T-helper 17 cell (primary cell): ENCODE measurements at regions not wholly inside any gene's neighbourhood (a gene's known extent, or its start where the extent isn't known, plus 50 kb on each side); places are given as distances from the start of the nearest gene placed in this dataset.

Source experiments
- ATAC-seq: fragments of 150-1000 bp; cut with Tn5 transposase; 2 replicates; pipeline ENCODE4 v1.10.0; 2021; ENCODE audit warnings: mild to moderate bottlenecking, moderate library complexity
- DNase-seq, 3 donors: peaks; one replicate each; pipeline versions ENCODE4 v3.0.0 to v3.0.0-alpha.2; 2020 to 2021
- H3K9me3 ChIP-seq: one replicate; pipeline ENCODE4 v1.7.0; 2013; ENCODE audit warnings: low read length, mild to moderate bottlenecking; ENCODE audit not compliant: control insufficient read depth, poor library complexity, severe bottlenecking
- H3K27ac Mint-ChIP-seq: one replicate; pipeline ENCODE4 v1.8.0; 2022; ENCODE audit warnings: mild to moderate bottlenecking, moderate library complexity, mixed read lengths
- H3K27me3 Mint-ChIP-seq: one replicate; pipeline ENCODE4 v1.8.0; 2022; ENCODE audit warnings: mixed read lengths
- H3K36me3 Mint-ChIP-seq: one replicate; pipeline ENCODE4 v1.8.0; 2022; ENCODE audit warnings: low read depth, mixed read lengths
- H3K4me1 Mint-ChIP-seq: one replicate; pipeline ENCODE4 v1.8.0; 2022; ENCODE audit warnings: mild to moderate bottlenecking, mixed read lengths
- H3K4me3 Mint-ChIP-seq: one replicate; pipeline ENCODE4 v1.8.0; 2022; ENCODE audit warnings: mild to moderate bottlenecking, moderate library complexity, mixed read lengths

- no peaks in the 10 kb centered on the region for H3K27me3 Mint-ChIP-seq
- ATAC-seq: no peak
- DNase-seq: no peak
- no peak overlapping the region for H3K4me3 Mint-ChIP-seq
- H3K27ac Mint-ChIP-seq: no peak overlapping the region
- H3K36me3 Mint-ChIP-seq: no peaks in the 10 kb centered on the region
- H3K9me3 ChIP-seq: peaks cover 24% of the 10 kb centered on the region
- no peaks in the 10 kb centered on the region for H3K4me1 Mint-ChIP-seq
These were observed 501.4 kb upstream of the WSB1 start for GRCh38 chr17:26792486-26792885.

GRCh38 chr17:26807024-26807423 lies 486.9 kb upstream of the WSB1 start:
- Mint-ChIP-seq H3K4me3 (no peak overlapping the region), H3K36me3 (no peaks in the 10 kb centered on the region), H3K27me3 (no peaks in the 10 kb centered on the region), H3K27ac (no peak overlapping the region), H3K4me1 (no peaks in the 10 kb centered on the region)
- H3K9me3 ChIP-seq: no peaks in the 10 kb centered on the region
- no peak for DNase-seq
- no peak for ATAC-seq

DNA sequence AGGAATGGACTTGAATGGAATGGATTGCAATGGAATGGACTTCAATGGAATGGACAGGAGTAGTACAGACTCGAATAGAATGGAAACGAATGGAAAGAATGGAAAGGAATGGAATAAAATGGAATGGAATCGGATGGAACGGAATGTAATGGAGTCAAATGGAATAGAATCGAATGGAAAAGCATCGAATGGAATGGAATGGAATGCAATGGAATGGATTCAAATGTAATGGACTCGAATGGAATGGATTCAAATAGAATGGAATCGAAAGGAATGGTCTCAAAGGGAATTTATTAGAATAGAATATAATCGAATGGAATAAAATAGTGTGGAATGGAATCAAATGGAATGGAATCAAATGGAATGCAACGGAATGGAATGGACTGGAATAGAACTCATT lies 484.9 kb upstream of the WSB1 start:
- DNase-seq: no peak
- H3K4me1 Mint-ChIP-seq: no peaks in the 10 kb centered on the region
- no peaks in the 10 kb centered on the region for H3K36me3 Mint-ChIP-seq
- H3K27me3 Mint-ChIP-seq: no peaks in the 10 kb centered on the region
- H3K9me3 ChIP-seq: peaks cover 4% of the 10 kb centered on the region
- H3K27ac Mint-ChIP-seq: no peak overlapping the region
- ATAC-seq: no peak
- H3K4me3 Mint-ChIP-seq: no peak overlapping the region

GRCh38 chr17:26818736-26819135 lies 475.2 kb upstream of the WSB1 start:
- ATAC-seq (no peak), DNase-seq (no peak)
- H3K4me1 Mint-ChIP-seq: no peaks in the 10 kb centered on the region
- no peak overlapping the region for H3K4me3 Mint-ChIP-seq
- H3K36me3 Mint-ChIP-seq: no peaks in the 10 kb centered on the region
- H3K27me3 Mint-ChIP-seq: no peaks in the 10 kb centered on the region
- H3K9me3 ChIP-seq: peaks cover 36% of the 10 kb centered on the region
- H3K27ac Mint-ChIP-seq: no peak overlapping the region
